HG02840 (cell line): ENCODE measurements at regions not wholly inside any gene's neighbourhood (a gene's known extent, or its start where the extent isn't known, plus 50 kb on each side); places are given as distances from the start of the nearest gene placed in this dataset.
"Not testable (repeated sequence)": the region's sequence is repeated elsewhere in the genome, so short reads cannot be mapped to it uniquely, and the experiment has no call there.

Experiments used
- ATAC-seq: cut with Tn5 transposase; IDR thresholded peaks from one replicate; pipeline ENCODE4 v1.9.1; 2021; ENCODE audit warnings: mild to moderate bottlenecking, moderate library complexity, moderate number of reproducible peaks; ENCODE audit not compliant: unreplicated experiment, low FRiP score

DNA sequence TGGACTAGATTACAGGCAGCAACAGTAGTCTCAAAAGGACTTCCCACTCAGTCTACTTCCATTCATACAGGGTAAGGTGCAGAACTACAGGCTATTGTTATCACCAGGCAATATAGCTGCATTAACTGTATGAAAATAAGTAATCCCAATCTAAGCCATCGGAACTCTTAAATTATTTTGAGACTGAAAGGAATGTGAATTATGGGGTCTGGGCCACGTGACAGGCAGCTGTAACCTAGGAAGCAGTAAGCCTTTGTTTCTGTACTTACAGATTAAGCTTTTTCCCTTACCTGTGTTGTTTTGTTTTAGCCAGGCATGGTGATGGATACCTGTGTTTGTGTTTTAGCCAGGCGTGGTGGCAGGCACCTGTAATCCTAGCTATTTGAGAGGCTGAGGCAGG is 152.4 kb upstream of the TRIM24 start:
- no peak for ATAC-seq

DNA sequence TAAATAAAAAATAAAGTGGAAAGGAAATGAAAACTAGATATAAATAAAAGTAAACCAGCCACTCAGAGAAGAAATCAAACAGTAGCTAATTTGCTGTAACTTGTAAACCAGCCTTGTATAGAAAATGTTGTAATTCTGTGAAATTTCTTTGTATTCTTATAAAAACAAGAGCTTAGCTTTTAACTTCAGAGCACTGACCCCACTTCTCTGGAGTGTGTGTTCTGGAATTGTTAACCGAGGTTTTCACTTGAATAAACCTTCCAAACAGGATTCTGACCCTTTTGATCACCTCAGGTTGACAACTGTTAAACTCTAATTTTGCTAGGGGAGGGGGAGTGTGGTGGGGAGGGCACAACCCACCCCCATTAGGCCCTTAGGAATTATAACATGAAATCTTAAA is 151.9 kb upstream of the TRIM24 start:
- ATAC-seq, result no peak

DNA sequence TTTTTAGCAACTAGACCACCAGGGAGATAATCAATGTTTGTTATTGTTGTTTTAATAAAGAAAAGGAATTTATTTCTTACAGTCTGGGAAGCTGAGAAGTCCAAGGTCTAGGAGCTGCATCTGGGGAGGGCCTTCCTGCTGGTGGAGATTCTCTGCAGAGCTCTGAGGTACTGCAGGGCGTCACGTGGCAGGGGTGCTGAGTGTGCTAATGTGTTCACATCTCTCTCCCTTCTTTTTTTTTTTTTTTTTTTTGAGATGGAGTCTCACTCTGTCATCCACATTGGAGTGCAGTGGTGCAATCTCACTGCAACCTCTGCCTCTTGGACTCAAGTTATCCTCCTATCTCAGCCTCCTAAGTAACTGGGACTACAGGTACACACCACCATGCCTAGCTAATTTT is 150.9 kb upstream of the TRIM24 start:
- ATAC-seq, result no peak

DNA sequence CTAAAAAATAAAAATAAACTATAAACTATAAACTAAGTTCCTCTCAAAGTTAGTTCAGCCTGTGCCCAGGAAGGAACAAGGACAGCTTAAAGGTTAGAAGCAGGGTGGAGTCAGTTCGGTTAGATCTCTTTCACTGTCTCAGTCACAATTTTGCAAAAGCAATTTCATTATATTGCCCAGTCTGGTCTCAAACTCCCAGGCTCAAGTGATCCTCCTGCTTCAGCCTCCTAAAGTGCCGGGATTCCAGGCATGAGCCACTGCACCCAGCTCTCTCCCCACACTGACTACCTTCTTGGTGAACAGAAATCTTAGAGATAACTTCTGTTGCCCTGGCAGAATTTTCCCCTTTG is 146.3 kb upstream of the TRIM24 start:
- no peak for ATAC-seq

DNA sequence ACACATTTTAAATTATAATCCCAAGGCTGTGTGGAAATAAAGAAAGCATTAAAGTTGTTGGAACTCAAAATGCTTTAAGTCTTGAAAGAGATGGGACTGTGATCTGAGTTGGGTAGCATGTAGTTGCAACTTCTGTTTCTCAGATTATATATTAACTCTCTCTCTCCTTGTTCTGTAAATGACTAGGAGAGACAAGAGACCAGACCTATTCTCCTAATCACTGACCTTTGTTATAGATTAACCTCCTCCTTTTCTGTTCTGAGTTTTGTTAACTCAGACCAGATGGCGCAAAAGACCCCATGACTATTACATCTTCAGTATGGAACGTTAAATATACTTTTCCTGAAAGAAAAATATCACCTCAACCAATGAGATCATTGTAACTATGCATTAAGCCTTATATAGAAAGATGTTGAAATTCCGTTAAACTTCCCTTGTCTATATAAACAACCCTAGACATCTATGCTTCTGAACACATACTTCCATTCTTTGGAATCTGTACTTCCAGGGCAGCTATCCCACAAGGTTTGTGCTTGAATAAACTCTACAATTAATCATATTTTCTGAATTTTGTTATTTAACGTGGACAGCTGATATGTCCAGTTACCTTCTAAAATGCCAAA is 143.5 kb upstream of the TRIM24 start:
- peak; percentile 97 for ATAC-seq

DNA sequence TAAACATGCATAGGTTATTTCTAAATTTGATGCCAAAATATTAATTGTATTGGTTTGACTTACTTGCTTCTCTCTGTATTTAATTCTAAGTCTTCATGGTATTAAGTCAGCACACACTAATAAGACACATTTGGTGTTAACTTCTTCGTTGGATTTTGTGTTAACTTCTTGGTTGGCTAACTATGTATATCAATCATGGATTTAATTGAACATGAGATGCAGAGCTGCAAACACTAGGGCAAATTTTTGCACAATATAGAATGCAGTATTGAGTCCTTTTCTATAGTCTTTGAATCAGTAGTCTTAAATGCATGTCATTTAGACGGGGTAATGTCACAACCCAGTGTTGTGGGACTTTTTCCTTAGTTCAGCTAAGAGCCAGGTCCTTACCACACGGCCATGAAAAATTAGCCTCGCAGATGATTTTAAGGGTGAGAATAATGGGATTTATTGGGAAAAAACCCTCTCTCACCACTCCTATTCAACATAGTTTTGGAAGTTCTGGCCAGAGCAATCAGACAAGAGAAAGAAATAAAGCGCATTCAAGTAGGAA is 142.9 kb upstream of the TRIM24 start:
- no peak for ATAC-seq

DNA sequence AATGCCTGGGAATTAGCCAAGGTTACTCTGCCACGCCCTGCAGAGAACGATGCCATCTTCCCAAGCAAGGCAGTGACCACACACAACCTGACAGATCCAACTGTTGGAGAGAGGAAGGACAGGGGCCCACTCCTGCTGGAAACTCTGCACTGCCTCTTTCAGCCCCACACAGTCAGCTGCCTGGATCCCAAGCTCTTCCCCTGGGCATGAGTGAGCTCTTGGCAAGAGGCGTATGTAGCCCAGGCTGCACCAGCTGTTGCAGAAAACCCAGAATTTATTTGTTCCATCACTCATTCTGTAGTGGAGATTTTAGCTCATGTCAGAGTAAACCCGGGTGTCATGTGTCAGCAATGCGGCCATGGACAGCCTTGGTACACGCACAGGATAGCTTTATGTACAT is 135.1 kb upstream of the TRIM24 start:
- ATAC-seq, result no peak

DNA sequence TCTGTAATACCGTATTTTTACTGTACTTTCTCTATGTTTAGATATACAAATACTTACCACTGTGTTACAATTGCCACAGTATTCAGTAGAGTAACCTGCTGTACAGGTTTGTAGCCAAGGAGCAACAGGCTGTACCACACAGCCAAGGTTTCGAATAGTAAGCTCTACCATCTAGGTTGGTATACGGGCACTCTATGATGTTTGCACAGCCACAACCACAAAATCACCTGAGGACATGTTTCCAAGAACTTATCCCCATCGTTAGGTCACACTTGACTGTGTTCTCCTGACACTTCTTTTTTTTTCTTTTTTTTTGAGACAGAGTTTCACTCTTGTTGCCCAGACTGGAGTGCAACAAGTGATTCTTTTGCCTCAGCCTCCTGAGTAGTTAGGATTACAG is 134.6 kb upstream of the TRIM24 start:
- ATAC-seq, result no peak

DNA sequence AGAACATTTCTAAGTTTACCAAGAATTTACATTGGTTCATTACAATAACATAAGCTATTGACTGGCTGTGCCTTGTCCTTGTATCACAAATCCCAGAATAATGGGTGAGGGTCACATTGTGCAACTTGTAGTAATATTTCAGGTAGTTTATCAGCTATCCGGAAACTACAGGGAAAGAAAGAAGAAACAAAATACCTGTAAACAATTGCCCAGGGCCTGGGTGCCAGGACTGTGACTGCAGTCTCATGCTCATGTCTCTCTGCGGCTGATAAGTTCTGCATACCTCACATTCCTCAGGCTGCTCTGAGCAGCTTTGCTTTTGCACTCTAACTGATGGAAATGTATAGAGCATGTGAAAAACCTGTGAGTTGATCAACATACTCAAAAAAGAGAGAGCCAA is 131.8 kb upstream of the TRIM24 start:
- ATAC-seq, result no peak

DNA sequence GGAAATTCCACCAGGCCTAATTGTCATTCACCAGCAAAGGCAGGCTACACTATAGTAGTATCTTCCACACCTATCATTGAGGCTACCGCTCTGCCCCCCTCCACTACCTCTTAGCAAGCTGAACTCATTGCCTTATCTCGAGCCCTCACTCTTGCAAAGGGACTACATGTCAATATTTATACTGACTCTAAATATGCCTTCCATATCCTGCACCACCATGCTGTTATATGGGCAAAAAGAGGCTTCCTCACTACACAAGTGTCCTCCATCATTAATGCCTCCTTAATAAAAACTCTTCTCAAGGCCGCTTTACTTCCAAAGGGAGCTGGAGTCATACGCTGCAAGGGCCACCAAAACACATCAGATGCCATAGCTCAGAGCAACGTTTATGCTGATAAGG is 127.2 kb upstream of the TRIM24 start:
- not testable (repeated sequence) for ATAC-seq

DNA sequence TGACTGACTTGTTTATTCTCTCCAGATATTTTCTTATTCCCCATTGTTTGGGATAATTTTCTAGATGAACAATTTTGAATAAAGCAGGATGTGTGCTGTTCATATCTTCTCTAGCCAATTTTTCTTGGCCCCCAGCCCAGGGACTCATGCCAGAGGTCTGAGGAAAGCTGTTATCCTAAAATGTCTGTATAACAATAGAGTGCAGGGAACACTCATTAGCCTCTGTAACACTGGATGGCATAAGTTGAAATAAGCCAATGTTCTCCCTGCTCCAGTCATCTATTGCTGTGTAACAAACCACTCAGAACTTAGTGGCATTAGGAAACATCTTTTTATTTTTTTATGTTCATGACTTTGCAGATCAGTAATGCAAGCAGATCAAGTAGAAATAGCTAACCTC is 121.7 kb upstream of the TRIM24 start:
- ATAC-seq, result no peak

DNA sequence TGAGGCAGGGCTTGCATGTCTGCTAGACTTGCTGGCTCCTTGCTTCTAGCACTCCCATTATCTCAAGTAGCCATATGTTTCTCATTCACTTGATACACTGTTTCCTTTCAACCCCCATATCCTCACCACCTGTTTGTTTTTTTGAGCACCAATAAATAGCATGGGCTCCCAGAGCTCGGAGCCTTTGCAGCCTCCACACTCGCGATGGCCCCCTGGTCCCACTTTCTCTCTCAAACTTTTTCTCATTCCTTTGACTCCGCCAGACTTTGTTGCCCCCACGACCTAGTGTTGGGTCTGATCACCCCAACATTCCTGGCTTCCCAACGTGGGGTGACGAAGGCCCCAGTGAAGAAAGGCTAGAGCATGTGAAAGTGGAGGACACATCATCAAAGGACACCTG is 120.8 kb upstream of the TRIM24 start:
- not testable (repeated sequence) for ATAC-seq

DNA sequence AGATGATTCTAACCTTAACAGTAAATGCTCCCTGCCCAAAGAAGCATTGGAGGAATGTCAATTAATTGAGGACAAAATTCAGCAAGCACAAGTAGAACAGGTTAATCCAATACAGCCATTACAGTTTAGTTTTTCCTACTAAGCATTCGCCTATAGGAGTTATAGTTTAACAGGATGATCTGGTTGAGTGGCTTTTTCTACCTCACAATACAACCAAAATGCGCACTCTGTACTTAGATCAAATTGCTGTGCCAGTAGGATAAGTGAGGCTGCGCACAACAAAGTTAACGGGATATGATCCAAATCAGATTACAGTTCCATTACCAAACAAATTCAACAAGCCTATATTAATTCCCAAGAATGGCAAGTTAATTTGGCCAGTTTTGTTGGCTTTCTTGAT is 117.1 kb upstream of the TRIM24 start:
- no peak for ATAC-seq

DNA sequence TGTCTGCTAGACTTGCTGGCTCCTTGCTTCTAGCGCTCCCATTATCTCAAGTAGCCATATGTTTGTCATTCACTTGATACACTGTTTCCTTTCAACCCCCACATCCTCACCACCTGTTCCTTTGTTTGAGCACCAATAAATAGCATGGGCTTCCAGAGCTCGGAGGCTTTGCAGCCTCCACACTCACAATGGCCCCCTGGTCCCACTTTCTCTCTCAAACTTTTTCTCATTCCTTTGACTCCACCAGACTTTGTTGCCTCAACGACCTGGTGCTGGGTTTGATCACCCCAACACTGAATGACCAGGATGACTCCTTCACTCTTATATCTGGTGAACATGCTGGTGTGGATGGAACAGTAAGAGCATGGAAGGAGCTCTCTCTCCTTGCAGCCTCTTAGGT is 114.5 kb upstream of the TRIM24 start:
- ATAC-seq, result no peak

DNA sequence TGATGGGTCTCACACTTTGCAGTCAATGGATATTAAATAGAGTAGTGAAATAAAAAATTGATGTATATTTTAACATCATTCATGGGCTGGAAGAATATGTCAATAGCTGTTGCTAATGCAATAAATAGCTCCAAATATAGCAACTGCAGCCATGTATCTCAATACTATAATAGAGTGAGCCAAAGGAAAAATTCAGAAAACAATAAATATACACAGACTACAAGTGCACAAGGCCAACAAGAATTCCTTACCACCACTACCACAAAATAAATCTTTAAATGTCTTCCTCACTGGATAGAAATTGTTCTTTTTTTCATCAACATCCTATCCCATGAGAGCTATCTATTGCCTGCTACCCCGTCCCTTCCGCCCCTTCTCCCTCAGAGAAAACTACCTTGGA is 113.1 kb upstream of the TRIM24 start:
- no peak for ATAC-seq

DNA sequence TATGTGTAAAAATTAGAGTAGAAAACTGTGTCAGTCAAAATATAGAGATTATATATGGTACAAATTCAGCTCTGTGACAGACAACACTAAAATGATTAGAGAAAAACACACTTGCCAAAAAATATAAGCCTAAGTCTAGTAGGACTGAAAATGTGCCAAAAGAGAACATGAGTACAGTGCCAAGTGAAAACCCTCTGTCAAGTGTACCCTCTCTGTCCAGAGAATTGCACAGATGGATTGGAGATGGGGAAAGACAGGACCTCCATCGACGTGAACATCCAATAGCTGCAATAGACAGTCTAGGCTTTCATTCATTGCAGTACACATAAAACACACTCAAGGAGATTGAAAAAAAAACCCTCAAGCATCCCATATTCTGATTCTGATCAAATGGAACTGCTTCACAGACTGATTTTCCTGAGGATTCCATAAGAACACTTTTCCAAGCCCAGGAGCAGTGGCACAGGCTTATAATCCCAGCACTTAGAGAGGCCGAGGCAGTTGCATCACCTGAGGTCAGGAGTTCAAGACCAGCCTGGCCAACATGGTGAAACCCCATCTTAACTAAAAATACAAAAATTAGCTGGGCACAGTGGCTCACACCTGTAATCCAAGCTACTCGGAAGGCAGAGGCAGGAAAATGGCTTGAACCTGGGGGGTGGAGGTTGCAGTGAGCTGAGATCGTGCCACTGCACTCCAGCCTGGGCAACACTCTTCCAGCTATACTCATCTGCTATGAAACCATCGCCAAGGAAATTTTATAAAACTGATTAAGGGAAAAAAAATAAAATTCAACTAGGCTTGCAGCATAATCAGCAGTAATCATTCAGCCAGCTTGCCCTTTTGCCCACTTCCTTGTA is 110.0 kb upstream of the TRIM24 start:
- no peak for ATAC-seq

DNA sequence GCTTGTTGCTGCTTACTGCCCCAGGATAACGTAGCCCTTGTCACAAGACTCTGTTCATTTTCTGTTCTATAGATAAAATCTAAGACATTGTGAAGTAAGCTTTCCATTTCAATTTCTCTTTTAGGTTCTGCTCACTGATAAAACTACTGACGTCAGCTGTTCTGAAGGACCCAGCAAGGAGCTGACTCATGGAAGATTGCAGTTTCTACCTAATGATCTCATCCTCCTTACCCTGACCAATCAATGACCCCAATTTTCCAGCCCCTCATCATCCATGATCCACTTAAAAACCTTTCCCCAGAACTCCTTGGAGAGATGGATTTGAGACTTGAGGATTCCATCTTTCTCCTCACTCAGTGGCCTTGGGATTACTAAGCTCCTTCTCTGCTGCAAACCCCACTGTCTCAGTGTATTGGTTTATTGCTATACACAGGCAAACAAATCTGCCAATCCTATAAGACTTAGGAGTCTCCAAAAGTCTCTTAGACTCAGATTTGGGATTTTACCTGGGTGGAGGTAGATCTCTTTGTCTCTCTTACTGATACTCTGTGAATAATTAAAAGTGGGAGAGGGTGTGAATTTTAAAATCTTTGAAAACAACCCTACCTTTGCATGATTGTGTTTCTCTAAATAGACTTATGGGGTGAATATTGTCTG is 109.2 kb upstream of the TRIM24 start:
- ATAC-seq, result no peak

DNA sequence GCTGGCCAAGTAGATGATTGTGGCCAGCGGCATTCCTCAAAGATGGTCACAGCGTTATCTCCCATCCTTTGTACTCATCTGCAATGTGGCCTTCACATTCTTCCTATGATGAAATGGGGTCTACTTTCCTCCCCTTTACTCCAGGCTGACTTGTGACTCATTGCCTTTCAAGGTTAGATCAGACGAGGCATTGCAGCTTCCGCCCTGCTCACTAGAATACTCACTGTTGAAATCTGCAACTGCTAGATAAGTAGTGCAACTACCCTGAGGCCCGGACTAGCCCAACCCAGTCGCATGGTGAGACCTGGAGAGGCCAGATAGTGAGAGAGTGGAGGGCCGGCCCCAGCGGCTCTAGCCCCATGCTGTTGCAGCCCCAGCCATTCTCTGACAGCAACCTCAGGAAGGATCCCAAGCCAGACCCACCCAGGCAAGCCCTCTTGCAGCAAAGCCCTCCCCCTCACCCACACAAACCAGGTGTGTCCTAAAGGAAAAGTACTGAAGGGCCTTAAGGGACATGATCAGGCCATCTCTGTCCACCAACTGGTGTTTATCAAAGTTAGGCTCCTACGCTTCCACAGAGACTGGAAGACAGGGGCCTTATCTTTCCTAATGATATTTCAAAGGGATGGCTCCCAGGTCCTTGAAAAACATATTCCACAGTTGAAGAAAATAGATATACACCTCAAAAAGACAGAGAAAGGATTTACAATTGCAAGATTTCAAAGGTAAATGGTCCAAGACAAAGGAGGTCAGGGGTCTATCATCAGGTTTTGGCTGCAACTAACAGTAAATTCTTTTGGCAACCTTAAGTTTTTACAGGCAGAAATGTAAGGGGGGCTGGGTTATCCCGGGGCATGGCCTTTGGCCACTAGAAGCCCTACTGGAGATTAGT is 107.2 kb upstream of the TRIM24 start:
- ATAC-seq, result no peak

DNA sequence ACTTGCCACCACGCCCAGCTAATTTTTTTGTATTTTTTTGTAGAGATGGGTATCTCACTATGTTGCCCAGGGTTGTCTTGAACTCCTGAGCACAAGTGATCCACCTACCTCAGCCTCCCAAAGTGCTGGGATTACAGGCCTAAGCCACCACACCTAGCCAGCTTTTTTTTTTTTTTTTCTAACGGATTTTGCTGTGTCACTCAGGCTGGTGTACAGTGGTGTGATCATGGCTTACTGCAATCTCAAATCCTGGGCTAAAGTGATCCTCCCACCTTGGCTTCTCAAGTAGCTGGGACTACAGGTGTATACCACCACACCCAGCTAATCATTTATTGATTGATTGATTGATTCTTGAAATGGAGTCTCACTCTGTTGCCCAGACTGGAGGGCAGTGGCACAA is 106.0 kb upstream of the TRIM24 start:
- no peak for ATAC-seq

DNA sequence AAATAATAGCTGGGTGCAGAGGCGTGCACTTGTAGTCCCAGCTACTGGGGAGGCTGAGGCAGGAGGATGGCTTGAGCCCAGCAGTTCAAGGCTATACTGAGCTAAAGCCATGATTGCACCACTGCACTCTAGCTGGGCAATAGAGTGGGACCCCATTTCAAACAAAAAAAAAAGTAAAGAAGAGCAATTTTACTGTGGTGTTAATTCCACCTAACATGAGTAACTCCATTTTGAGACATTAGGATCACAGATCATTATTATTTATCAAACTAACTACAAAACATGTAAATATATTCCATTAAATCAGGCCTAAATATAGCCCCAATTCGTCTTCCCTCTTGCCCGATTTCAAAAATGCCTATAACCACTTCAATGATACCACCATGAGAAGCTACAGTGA is 104.8 kb upstream of the TRIM24 start:
- no peak for ATAC-seq
